ENCODE measurements at regions not wholly inside any gene's neighbourhood (a gene's known extent, or its start where the extent isn't known, plus 50 kb on each side); places are given as distances from the start of the nearest gene placed in this dataset.

DNA sequence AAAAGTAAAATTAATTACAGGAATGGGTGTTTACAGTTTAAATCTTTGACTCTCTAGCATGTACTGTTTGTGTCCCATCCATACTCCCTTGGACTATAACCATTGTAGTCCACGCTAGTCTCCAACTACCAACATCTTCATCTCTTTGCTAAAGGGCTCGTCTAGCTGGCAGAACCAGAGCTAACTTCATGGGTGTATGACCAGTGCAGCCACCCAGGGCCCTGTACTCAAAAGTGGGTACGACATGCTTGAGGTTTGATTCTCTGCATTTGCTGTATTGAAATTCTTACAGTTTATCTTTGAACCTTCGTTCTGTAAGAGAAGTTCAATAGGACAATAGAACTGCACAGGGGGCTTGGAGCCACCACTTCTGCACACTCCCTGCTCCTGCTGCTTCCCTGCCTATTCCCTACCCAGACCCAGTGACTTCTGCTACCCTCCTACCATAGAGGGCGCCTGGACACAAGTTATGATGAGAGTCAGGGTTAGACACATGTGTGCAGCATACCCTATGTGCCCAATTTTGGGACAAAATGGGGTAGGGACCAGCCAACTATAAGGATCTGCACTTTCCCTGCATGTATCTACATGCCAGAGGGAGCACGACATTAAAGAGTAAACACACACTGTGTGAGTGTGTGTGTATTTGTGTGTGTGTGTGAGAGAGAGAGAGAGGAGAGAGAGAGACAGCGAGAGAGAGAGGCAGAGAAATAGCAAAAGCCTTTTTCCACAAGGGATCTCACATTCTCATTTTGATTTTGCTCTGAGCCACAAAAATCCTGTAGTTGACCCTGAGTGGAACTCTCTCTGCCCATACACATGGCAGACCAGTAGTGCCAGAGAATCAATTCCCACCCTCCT, 59.0 kb upstream of the NECTIN3 start:
- TF ChIP-seq GATA3 (IDR thresholded peaks at IDR 0.05; ENCODE audit: low read depth, low read length) (no peak), GATA2 (IDR thresholded peaks at IDR 0.05; ENCODE audit: low read depth, low read length) (no peak)

Data from SH-SY5Y (cell line).